ENCODE measurements at regions not wholly inside any gene's neighbourhood (a gene's known extent, or its start where the extent isn't known, plus 50 kb on each side); places are given as distances from the start of the nearest gene placed in this dataset.
"Not testable (repeated sequence)": the region's sequence is repeated elsewhere in the genome, so short reads cannot be mapped to it uniquely, and the experiment has no call there.

GRCh38 chr7:68866721-68867120, 731.6 kb upstream of the AUTS2 start:
- TF ChIP-seq CTCF (IDR thresholded peaks at IDR 0.05; ENCODE audit: low read depth, low read length, poor library complexity, severe bottlenecking); EZH2phosphoT487 (IDR thresholded peaks at IDR 0.05; ENCODE audit: borderline replicate concordance, low read length): not testable (repeated sequence)

All from DOHH2 (cell line).